H9 (cell line): ENCODE measurements at regions not wholly inside any gene's neighbourhood (a gene's known extent, or its start where the extent isn't known, plus 50 kb on each side); places are given as distances from the start of the nearest gene placed in this dataset.

Experiments
- DNase-seq: peaks from one replicate; pipeline ENCODE4 v3.0.0-alpha.2; 2017
- H2AFZ ChIP-seq: one replicate; pipeline ENCODE4 v1.6.1; 2013; ENCODE audit warnings: mild to moderate bottlenecking, low read length, control low read depth, moderate library complexity
- H2AK5ac ChIP-seq: 2 replicates; pipeline ENCODE4 v1.6.1; 2013; ENCODE audit warnings: low read length, control low read depth, mixed read lengths; ENCODE audit not compliant: insufficient read length
- H2BK120ac ChIP-seq: one replicate; pipeline ENCODE4 v1.6.1; 2013; ENCODE audit warnings: low read depth, mild to moderate bottlenecking, low read length, control low read depth, inconsistent platforms; ENCODE audit not compliant: poor library complexity, severe bottlenecking
- H2BK12ac ChIP-seq: 2 replicates; pipeline ENCODE4 v1.6.1; 2013; ENCODE audit warnings: low read length, control low read depth, mixed read lengths, low read depth; ENCODE audit not compliant: insufficient read length
- H2BK15ac ChIP-seq: 2 replicates; pipeline ENCODE4 v1.6.1; 2013; ENCODE audit warnings: low read depth, low read length, control low read depth
- H2BK20ac ChIP-seq: one replicate; pipeline ENCODE4 v1.6.1; 2013; ENCODE audit warnings: low read depth, mild to moderate bottlenecking, low read length, control low read depth, inconsistent platforms; ENCODE audit not compliant: poor library complexity, severe bottlenecking
- H2BK5ac ChIP-seq: 2 replicates; pipeline ENCODE4 v1.6.1; 2013; ENCODE audit warnings: low read length, control low read depth, mixed read lengths; ENCODE audit not compliant: insufficient read length
- H3K14ac ChIP-seq: 2 replicates; pipeline ENCODE4 v1.6.1; 2013; ENCODE audit warnings: low read length, control low read depth; ENCODE audit not compliant: insufficient read depth
- H3K18ac ChIP-seq: 2 replicates; pipeline ENCODE4 v1.6.1; 2013; ENCODE audit warnings: low read depth, mild to moderate bottlenecking, mixed read lengths, low read length, control low read depth; ENCODE audit not compliant: insufficient read length
- H3K23ac ChIP-seq: 2 replicates; pipeline ENCODE4 v1.6.1; 2013; ENCODE audit warnings: low read length, control low read depth, mixed read lengths, low read depth; ENCODE audit not compliant: insufficient read length
- H3K23me2 ChIP-seq: 2 replicates; pipeline ENCODE4 v1.6.1; 2013; ENCODE audit warnings: low read depth, mild to moderate bottlenecking, mixed read lengths, low read length, control low read depth; ENCODE audit not compliant: insufficient read length, poor library complexity, severe bottlenecking
- H3K27ac ChIP-seq: 2 replicates; pipeline ENCODE4 v1.5.1; 2013; ENCODE audit warnings: low read length, control low read depth, mixed read lengths, low read depth; ENCODE audit not compliant: insufficient read length
- H3K27me3 ChIP-seq: 2 replicates; pipeline ENCODE4 v1.6.1; 2013; ENCODE audit warnings: low read length, control low read depth, inconsistent platforms; ENCODE audit not compliant: insufficient read depth
- H3K4ac ChIP-seq: 2 replicates; pipeline ENCODE4 v1.6.1; 2013; ENCODE audit warnings: low read depth, mild to moderate bottlenecking, control low read depth, inconsistent platforms, low read length, moderate library complexity
- H3K4me1 ChIP-seq: 2 replicates; pipeline ENCODE4 v1.6.1; 2013; ENCODE audit warnings: low read length, control low read depth, inconsistent platforms; ENCODE audit not compliant: insufficient read depth
- H3K4me2 ChIP-seq: 2 replicates; pipeline ENCODE4 v1.6.1; 2013; ENCODE audit warnings: low read length, control low read depth, mixed read lengths; ENCODE audit not compliant: insufficient read length, insufficient read depth
- H3K56ac ChIP-seq: 2 replicates; pipeline ENCODE4 v1.6.1; 2013; ENCODE audit warnings: low read depth, mild to moderate bottlenecking, mixed read lengths, low read length, control low read depth; ENCODE audit not compliant: insufficient read length
- H3K79me1 ChIP-seq: 2 replicates; pipeline ENCODE4 v1.6.1; 2013; ENCODE audit warnings: low read depth, mild to moderate bottlenecking, moderate library complexity, low read length, control low read depth, inconsistent platforms; ENCODE audit not compliant: insufficient read depth, poor library complexity, severe bottlenecking
- H3K79me2 ChIP-seq: 2 replicates; pipeline ENCODE4 v1.6.1; 2013; ENCODE audit warnings: low read length, control low read depth, inconsistent platforms; ENCODE audit not compliant: insufficient read depth
- H3K9ac ChIP-seq: 2 replicates; pipeline ENCODE4 v1.6.1; 2013; ENCODE audit warnings: low read length, control low read depth, mixed read lengths; ENCODE audit not compliant: insufficient read length; ENCODE audit errors: extremely low read depth
- H3K9me3 ChIP-seq: one replicate; pipeline ENCODE4 v1.6.1; 2013; ENCODE audit warnings: low read depth, low read length, inconsistent platforms; ENCODE audit not compliant: control insufficient read depth
- H3T11ph ChIP-seq: one replicate; pipeline ENCODE4 v1.6.1; 2013; ENCODE audit warnings: mild to moderate bottlenecking, low read length, control low read depth, inconsistent platforms
- H4K20me1 ChIP-seq: one replicate; pipeline ENCODE4 v1.6.1; 2013; ENCODE audit not compliant: control insufficient read depth, insufficient read length, insufficient read depth
- H4K5ac ChIP-seq: 2 replicates; pipeline ENCODE4 v1.6.1; 2013; ENCODE audit warnings: low read depth, mild to moderate bottlenecking, mixed read lengths, low read length, control low read depth; ENCODE audit not compliant: insufficient read length
- H4K8ac ChIP-seq: replicated peaks from 2 replicates; pipeline ENCODE4 v1.6.1; 2013; ENCODE audit warnings: low read length, control low read depth, mixed read lengths, low read depth; ENCODE audit not compliant: insufficient read length
- H4K91ac ChIP-seq: 2 replicates; pipeline ENCODE4 v1.6.1; 2013; ENCODE audit warnings: low read depth, mild to moderate bottlenecking, moderate library complexity, mixed read lengths, low read length, control low read depth; ENCODE audit not compliant: insufficient read length
- H3K27ac Mint-ChIP-seq, 3 experiments: 2 replicates in 2 of 3; 3 replicates in 1 of 3; pipeline ENCODE4 v1.8.0; 2020 to 2021; ENCODE audit warnings: mixed read lengths in 3 of 3, mild to moderate bottlenecking in 1 of 3, moderate library complexity in 1 of 3
- H3K27me3 Mint-ChIP-seq: 2 replicates; pipeline ENCODE4 v1.8.0; 2021; ENCODE audit warnings: low read depth, mild to moderate bottlenecking, moderate library complexity, mixed read lengths
- H3K36me3 Mint-ChIP-seq, 3 experiments: 2 replicates in 2 of 3; 3 replicates in 1 of 3; pipeline ENCODE4 v1.8.0; 2020 to 2021; ENCODE audit warnings: low read depth in 3 of 3, mixed read lengths in 3 of 3; ENCODE audit not compliant: insufficient read depth in 1 of 3
- H3K4me1 Mint-ChIP-seq, 2 experiments: 2 replicates each; pipeline ENCODE4 v1.8.0; 2020; ENCODE audit warnings: mixed read lengths in 2 of 2
- H3K4me3 Mint-ChIP-seq, 2 experiments: 2 replicates in 1 of 2; 3 replicates in 1 of 2; pipeline ENCODE4 v1.8.0; 2020 to 2021; ENCODE audit warnings: mild to moderate bottlenecking in 2 of 2, mixed read lengths in 2 of 2, moderate library complexity in 1 of 2
- H3K9me3 Mint-ChIP-seq, 2 experiments: 2 replicates in 1 of 2; 3 replicates in 1 of 2; pipeline ENCODE4 v1.8.0; 2020; ENCODE audit warnings: mild to moderate bottlenecking in 2 of 2, mixed read lengths in 2 of 2, moderate library complexity in 1 of 2
- TF ChIP-seq, protein P1 (sequence below): fragments of 200-600 bp; sonication (generic); conservative IDR thresholded peaks from 3 replicates; pipeline ENCODE4 v1.8.0; 2021; ENCODE audit warnings: antibody characterized with exemption, mild to moderate bottlenecking

DNA sequence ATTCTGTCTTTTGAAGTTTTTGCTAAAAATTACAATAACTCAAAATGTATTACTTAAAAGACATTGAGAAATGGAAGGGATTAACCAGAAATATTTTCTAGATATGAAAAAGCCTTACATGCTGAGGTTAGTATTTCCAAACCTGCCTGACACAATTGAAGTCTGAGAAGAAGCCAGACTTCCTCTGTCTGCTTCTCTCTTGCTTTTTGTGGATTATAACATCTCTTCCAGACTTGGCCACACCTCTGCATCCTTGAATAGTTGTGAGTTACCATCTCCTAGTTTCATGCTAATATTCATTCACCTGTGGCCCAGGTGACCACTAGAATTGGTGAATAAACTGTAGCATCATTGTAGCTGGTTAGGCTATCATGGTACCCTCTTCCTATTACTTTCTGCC, 497.6 kb downstream of the SLC16A7 start:
- Mint-ChIP-seq H3K9me3 (peaks cover 3 to 9% of the 10 kb centered on the region in 2 experiments; a peak in 2 of 5 replicates), H3K4me1 (peaks cover 3 to 7% of the 10 kb centered on the region in 2 experiments; a peak in 2 of 4 replicates), H3K4me3 (no peak overlapping the region), H3K27ac (no peak overlapping the region), H3K36me3 (no peaks in the 10 kb centered on the region), H3K27me3 (no peaks in the 10 kb centered on the region)
- H3K27ac ChIP-seq, result no peak overlapping the region
- H3K9me3 ChIP-seq, result no peaks in the 10 kb centered on the region
- no peak overlapping the region for H2BK12ac ChIP-seq
- no peak overlapping the region for H4K8ac ChIP-seq
- H3K27me3 ChIP-seq, result no peaks in the 10 kb centered on the region
- peak; percentile 43 for DNase-seq
- no peak overlapping the region for H2BK5ac ChIP-seq
- no peak overlapping the region for H3K9ac ChIP-seq
- H4K5ac ChIP-seq, result no peak overlapping the region
- no peak overlapping the region for H2BK120ac ChIP-seq
- H3K4me1 ChIP-seq, result peaks cover 3% of the 10 kb centered on the region; the same call in 1 of the 2 replicates
- no peak overlapping the region for H4K91ac ChIP-seq
- H3K4me2 ChIP-seq, result no peak overlapping the region
- TF ChIP-seq, protein P1, sequence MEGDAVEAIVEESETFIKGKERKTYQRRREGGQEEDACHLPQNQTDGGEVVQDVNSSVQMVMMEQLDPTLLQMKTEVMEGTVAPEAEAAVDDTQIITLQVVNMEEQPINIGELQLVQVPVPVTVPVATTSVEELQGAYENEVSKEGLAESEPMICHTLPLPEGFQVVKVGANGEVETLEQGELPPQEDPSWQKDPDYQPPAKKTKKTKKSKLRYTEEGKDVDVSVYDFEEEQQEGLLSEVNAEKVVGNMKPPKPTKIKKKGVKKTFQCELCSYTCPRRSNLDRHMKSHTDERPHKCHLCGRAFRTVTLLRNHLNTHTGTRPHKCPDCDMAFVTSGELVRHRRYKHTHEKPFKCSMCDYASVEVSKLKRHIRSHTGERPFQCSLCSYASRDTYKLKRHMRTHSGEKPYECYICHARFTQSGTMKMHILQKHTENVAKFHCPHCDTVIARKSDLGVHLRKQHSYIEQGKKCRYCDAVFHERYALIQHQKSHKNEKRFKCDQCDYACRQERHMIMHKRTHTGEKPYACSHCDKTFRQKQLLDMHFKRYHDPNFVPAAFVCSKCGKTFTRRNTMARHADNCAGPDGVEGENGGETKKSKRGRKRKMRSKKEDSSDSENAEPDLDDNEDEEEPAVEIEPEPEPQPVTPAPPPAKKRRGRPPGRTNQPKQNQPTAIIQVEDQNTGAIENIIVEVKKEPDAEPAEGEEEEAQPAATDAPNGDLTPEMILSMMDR, result no peak
- no peak overlapping the region for H2AK5ac ChIP-seq
- no peak overlapping the region for H2AFZ ChIP-seq
- H3K56ac ChIP-seq, result no peak overlapping the region
- H2BK15ac ChIP-seq, result no peak overlapping the region
- no peak overlapping the region for H3K14ac ChIP-seq
- no peak overlapping the region for H3K4ac ChIP-seq
- no peaks in the 10 kb centered on the region for H4K20me1 ChIP-seq
- H3K79me2 ChIP-seq, result no peaks in the 10 kb centered on the region
- H3K79me1 ChIP-seq, result no peaks in the 10 kb centered on the region
- H3K18ac ChIP-seq, result no peak overlapping the region
- H3K23me2 ChIP-seq, result no peaks in the 10 kb centered on the region
- no peak overlapping the region for H3K23ac ChIP-seq
- H2BK20ac ChIP-seq, result no peak overlapping the region
- no peak overlapping the region for H3T11ph ChIP-seq
